ENCODE measurements at regions not wholly inside any gene's neighbourhood (a gene's known extent, or its start where the extent isn't known, plus 50 kb on each side); places are given as distances from the start of the nearest gene placed in this dataset.

DNA sequence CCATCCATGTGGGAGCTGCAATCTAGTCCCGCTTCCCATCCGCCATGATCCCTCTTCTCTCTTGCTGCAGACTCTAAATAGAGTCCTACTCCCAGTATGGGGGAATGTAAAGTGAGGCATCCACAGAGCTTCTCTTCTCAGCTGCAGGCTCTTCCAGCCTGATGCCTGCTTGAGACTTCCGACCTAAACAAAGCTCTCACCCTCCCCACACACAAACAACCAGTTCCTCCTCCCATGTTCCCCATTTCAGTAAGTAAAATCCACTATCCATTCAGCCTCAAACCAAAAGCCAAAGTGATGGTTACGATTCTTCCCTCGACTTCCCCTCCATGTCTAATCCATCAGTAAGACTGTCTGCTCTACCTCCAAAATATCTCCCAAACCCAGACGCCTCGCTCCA lies 108.2 kb upstream of the NFE2L3 start:
- TF ChIP-seq, protein P1, sequence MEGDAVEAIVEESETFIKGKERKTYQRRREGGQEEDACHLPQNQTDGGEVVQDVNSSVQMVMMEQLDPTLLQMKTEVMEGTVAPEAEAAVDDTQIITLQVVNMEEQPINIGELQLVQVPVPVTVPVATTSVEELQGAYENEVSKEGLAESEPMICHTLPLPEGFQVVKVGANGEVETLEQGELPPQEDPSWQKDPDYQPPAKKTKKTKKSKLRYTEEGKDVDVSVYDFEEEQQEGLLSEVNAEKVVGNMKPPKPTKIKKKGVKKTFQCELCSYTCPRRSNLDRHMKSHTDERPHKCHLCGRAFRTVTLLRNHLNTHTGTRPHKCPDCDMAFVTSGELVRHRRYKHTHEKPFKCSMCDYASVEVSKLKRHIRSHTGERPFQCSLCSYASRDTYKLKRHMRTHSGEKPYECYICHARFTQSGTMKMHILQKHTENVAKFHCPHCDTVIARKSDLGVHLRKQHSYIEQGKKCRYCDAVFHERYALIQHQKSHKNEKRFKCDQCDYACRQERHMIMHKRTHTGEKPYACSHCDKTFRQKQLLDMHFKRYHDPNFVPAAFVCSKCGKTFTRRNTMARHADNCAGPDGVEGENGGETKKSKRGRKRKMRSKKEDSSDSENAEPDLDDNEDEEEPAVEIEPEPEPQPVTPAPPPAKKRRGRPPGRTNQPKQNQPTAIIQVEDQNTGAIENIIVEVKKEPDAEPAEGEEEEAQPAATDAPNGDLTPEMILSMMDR (IDR thresholded peaks at IDR 0.05), result no peak
- Histone ChIP-seq H3K27ac (no peak overlapping the region), H3K4me3 (no peak overlapping the region)
- DNase-seq (ENCODE audit: low spot score), result no peak

DNA sequence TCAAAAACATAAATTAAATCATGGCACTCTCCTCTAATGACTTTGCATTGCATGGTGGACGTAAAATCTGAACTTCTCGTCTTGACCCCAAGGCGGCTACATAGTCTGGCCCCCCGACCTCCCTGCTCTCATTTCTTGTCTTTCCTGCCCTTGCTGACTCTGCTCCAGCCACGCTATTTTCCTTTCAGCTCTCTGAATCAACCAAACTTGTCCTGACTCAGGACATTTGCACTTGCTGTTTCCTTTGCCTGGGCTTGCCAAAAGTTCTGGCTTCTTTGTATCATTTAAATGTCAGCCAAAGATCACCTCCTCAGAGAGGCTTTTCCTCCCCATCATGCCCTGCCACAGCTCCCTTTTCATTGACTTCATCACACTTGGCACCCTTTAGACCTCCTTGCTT lies 107.7 kb upstream of the NFE2L3 start:
- no peak overlapping the region for H3K4me3 ChIP-seq
- DNase-seq (ENCODE audit: low spot score), result no peak

DNA sequence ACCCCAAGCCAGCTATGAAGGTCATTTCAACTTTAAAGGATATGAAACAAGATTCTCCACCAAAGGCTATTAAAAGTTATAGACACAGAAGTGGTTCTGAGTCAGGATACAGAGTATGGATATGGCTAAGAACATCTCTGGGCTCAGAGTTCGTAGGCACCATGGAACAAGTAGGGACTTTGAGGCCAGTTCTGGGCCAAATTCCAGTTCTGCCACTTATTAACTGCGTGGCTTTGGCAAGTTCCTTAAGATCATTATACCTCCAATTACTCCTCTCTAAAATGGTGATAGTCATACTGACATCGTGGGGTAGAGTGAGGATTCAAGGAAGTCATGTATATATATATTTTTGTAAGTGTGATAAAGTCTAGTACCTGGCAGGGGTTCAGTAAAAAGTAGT lies 105.8 kb upstream of the NFE2L3 start:
- H3K27ac ChIP-seq, result no peak overlapping the region
- no peak overlapping the region for H3K4me3 ChIP-seq
- no peak for DNase-seq (ENCODE audit: low spot score)
- TF ChIP-seq, protein P1 (IDR thresholded peaks at IDR 0.05), result no peak

More for the DNA sequence above, 107.7 kb upstream of the NFE2L3 start:
- TF ChIP-seq, protein P1 (IDR thresholded peaks at IDR 0.05), result no peak
- no peak overlapping the region for H3K27ac ChIP-seq

DNA sequence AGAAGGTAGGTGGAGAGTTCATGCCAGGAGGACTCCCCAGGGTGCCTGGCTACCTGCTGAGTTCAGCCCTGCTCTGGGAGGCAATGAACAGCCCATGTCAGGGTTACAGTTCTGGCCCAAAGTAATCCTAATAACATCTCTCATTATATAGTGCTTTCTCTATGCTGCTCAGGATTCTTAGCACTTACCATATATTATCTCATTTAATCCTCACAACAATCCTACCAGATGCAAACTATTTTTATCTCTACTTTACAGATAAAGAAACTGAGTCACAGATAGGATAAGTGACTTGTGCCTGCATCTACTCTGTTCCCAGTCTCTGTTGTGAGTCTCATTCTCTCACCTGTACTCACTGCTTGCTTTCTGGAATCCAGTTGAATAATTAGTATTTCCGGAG lies 105.1 kb upstream of the NFE2L3 start:
- TF ChIP-seq, protein P1 (IDR thresholded peaks at IDR 0.05), result no peak
- no peak for DNase-seq (ENCODE audit: low spot score)
- no peak overlapping the region for H3K4me3 ChIP-seq
- no peak overlapping the region for H3K27ac ChIP-seq

DNA sequence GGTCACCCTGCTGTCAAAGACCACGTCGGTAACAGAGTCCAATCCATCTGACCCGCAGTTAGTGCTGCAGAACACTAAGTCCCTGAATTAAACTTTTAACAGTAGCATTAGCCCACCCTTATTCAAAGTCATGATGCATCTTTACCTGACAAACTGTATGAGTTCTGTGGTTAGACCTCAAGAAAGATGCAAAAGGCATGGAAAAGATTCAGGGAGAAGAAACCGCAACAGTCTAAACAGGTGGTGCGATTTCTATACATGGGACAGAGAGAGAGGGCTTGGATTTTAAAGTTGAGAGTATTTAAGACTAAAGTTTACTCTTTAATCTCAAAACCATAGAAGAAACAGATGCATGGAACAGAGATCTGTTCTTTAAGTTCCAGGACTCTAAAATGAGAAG lies 103.3 kb upstream of the NFE2L3 start:
- no peak for DNase-seq (ENCODE audit: low spot score)
- TF ChIP-seq, protein P1 (IDR thresholded peaks at IDR 0.05), result no peak
- Histone ChIP-seq H3K27ac (no peak overlapping the region), H3K4me3 (no peak overlapping the region)

DNA sequence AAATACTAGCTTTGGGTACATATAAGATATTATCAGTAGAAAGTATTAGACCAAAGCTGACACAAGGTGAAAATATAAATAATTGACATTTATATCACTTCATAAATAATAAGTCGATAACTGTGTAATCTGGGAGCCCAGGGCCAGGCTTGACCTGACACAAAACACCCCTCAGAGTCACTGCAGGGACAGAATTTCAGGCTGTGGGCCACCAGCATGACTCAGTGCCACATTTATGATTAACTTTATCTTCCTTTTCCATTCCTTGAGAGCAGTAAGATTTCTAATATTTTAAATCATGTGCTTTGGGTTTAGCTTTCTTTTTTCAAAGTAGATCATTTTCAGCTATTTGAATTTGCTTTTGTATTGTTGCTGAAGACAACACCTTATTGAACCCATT lies 102.9 kb upstream of the NFE2L3 start:
- Histone ChIP-seq H3K4me3 (no peak overlapping the region), H3K27ac (no peak overlapping the region)
- TF ChIP-seq, protein P1 (IDR thresholded peaks at IDR 0.05), result no peak
- DNase-seq (ENCODE audit: low spot score), result no peak

DNA sequence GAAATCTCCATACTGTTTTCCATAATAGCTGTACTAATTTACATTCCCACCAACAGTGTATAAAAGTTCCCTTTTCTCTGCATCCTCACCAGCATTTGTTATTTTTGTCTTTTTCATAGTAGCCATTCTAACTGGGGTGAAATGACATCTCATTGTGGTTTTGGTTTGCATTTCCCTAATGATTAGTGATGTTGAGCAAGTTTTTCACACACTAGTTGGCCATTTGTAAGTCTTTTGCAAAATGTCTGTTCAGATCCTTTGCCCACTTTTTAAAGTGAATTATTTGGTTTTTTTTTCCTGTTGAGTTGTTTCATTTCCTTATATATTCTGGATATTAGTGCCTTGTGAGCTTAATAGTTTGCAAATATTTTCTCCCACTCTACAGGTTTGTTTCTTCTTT lies 101.0 kb upstream of the NFE2L3 start:
- DNase-seq (ENCODE audit: low spot score), result no peak
- Histone ChIP-seq H3K27ac (no peak overlapping the region), H3K4me3 (no peak overlapping the region)
- TF ChIP-seq, protein P1 (IDR thresholded peaks at IDR 0.05), result no peak
